SU-DHL-6 (cell line): ENCODE measurements at regions not wholly inside any gene's neighbourhood (a gene's known extent, or its start where the extent isn't known, plus 50 kb on each side); places are given as distances from the start of the nearest gene placed in this dataset.

Source experiments
- EZH2phosphoT487 ChIP-seq: fragments of 200-600 bp; sonication (generic), shearing (Covaris generic); conservative IDR thresholded peaks from 2 replicates; pipeline ENCODE4 v1.6.1; 2018; ENCODE audit warnings: mild to moderate bottlenecking, antibody characterized with exemption, low read length, moderate library complexity, mixed read lengths
- TF ChIP-seq, protein P1 (sequence below): fragments of 200-600 bp; sonication (generic); IDR thresholded peaks from one replicate; pipeline ENCODE4 v1.5.1; 2017; ENCODE audit warnings: antibody characterized with exemption, mild to moderate bottlenecking, low read length, moderate library complexity; ENCODE audit not compliant: insufficient read depth, poor library complexity, severe bottlenecking

DNA sequence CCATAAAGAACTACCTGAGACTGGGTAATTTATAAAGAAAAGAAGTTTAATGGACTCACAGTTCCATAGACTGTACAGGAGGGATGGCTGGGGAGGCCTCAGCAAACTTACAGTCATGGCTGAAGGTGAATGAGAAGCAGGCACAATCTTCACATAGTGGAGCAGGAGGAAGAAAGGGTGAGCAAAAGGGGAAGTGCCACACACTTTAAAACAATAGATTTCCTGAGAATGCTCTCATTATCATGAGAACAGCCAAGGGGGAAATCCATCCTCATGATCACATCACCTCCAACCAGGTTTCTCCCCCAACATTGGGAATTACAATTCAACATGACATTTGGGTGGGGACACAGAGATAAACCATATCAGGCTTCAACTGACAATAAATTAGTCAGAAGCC, 664.9 kb downstream of the TAF11L14 start:
- TF ChIP-seq, protein P1, sequence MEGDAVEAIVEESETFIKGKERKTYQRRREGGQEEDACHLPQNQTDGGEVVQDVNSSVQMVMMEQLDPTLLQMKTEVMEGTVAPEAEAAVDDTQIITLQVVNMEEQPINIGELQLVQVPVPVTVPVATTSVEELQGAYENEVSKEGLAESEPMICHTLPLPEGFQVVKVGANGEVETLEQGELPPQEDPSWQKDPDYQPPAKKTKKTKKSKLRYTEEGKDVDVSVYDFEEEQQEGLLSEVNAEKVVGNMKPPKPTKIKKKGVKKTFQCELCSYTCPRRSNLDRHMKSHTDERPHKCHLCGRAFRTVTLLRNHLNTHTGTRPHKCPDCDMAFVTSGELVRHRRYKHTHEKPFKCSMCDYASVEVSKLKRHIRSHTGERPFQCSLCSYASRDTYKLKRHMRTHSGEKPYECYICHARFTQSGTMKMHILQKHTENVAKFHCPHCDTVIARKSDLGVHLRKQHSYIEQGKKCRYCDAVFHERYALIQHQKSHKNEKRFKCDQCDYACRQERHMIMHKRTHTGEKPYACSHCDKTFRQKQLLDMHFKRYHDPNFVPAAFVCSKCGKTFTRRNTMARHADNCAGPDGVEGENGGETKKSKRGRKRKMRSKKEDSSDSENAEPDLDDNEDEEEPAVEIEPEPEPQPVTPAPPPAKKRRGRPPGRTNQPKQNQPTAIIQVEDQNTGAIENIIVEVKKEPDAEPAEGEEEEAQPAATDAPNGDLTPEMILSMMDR = no peak
- TF ChIP-seq EZH2phosphoT487 = no peak
